Hippocampal formation (tissue), 2 donors: ENCODE measurements at regions not wholly inside any gene's neighbourhood (a gene's known extent, or its start where the extent isn't known, plus 50 kb on each side); places are given as distances from the start of the nearest gene placed in this dataset.
"Not testable (repeated sequence)": the region's sequence is repeated elsewhere in the genome, so short reads cannot be mapped to it uniquely, and the experiment has no call there.

ENCODE experiments used
- DNase-seq, 2 donors: peaks; one replicate each; lab custom pipeline; 2025; lab: John Stamatoyannopoulos, UW

DNA sequence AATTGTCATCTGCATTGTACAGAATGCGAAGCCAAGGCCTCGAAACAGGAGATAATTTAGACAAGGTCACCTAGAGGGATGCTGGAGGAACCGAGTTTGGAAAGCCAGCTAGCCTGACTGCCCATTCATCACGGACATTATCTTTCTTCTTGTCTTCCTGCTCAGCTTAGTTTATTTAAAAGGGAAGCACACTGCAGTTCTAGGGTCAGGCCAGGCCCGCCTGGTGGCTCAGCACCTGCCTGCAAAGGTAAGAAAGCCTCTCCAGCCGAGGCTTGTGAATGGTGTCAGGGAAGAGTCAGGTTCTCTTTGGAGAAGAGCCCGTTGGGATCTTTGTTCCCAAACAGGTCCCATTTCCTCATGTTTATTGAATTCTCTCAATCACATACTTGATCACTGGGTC lies 246.5 kb downstream of the BLID start:
- no peak for DNase-seq

DNA sequence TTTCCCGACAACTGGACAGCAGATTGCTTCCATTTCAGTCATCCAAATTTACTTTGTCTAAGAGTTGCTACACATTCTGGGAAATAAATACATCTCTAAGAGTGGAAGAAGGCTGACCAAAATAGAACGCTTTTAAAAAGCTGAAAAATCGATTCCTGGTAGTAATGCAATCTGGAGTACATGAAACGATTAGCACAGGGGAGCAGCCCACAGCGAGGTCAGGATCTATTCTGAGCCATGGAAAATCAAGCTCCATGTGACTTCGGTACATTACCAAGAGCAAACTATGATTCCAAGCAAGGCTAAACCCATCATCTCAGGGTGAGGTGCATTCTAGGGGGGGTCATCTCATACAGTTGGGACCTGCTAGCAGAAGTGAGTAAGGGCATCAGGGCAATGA lies 249.3 kb downstream of the BLID start:
- DNase-seq = no peak

DNA sequence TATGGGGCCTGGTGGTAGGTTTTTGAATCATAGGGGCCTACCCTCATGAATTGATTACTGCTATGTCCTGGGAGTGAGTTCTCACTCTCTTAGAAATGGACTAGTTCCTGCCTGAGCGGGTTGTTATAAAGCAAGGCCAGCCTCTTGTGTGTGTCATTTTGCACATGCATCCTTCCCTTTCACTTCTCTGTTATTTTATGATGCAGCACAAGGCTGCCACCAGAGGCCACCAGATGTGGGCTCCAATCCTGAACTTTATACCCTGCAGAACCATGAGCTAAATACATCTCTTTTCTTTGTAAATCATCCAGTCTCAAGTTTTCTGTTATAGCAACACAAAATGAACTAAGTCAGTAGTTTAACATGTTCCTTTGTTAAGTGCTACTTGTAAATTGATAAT lies 251.4 kb downstream of the BLID start:
- DNase-seq = no peak

DNA sequence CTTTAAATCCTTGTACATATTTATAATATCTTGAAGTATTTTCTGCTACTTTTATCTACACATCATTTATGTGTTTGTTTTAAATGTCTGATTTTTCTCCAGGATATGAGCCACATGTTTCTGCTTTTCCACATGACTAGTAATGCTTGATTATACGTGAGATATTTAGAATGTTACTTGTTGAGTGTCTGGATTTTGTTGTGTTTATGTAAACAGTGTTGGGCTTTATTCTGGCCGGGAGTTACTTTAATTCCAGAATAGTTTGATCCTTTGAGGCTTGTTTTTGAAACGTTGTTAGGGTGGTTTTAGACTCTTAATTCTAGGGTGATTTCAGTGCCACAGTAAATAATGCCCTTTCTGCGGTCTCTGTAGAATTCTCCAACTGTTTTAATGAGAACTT lies 252.9 kb downstream of the BLID start:
- no peak for DNase-seq

DNA sequence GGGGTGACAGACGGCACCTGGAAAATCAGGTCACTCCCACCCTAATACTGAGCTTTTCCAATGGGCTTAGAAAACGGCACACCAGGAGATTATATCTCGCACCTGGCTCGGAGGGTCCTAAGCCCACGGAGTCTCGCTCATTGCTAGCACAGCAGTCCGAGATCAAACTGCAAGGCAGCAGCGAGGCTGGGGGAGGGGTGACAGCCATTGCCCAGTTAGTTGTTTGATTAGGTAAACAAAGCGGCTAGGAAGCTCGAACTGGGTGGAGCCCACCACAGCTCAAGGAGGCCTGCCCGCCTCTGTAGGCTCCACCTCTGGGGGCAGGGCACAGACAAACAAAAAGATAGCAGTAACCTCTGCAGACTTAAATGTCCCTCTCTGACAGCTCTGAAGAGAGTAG lies 260.9 kb downstream of the BLID start:
- DNase-seq = not testable (repeated sequence)

DNA sequence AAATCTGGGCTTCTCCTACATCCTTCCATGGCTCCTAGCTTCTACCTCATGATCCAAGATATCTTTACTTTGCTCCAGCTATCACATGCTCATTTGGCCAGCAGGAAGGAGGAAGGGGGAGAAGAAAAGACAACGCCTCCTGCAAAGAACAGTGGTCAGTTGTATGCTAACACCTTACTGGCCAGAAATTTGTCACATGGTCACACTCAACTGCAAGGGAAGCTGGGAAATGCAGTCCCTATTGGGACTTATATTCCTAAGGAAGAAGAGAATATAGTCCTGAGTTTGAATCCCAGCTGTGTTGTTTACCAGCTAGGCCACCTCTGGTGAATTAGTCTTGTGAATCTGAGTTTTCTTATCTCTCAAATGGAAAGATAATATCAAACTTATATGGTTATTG lies 272.0 kb downstream of the BLID start:
- no peak for DNase-seq

DNA sequence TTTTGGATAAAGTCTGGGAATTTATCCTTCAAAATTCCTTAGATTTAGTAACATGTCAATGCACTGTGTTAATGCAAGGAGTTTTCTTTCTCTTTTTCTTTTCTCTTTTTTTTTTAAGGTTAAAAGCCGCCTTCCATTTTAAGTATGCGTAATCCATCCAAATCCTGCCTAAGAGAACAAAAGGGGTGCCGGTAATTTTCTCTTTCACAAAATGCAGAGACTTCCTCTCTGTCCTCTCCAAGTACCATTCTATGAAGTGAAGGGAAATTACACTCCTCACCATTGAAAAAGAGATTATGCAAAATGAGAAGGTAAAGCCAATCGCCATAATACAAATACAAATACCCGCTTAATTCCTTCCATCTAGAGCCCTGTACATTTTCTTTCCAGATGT lies 273.8 kb downstream of the BLID start:
- no peak for DNase-seq

DNA sequence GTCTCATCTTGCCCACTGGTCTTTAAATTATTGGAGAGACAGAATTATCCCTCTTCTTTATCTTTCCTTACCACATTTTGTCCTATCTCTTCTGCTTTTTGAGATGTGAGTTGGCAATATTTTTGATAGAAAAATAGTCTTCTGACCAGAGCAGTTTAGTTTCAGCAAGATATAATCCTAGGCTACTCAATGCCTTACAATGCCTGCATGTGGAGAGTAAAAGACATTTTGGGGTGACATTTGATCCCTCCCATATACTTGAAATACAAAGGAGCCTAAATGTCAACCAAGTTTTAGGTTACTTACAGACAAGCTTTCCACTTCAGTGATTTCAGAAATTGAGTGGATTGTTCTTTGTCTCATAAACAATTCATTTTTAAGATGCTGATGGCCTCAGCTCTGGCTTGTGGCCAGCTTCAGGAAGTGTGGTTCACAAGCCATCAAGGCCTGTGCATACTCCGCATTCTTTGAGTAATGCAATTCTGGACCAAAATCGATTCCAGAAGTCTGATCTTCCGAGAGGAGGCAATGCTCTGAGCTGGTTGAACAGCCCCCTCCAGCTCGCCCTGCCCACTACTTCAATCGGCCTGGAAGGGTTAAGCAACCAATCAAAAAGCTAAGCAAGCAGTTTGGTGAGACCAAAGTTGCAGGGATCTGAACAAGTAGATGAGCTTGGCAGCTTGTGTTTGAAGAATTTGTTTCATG lies 274.4 kb downstream of the BLID start:
- DNase-seq = no peak

DNA sequence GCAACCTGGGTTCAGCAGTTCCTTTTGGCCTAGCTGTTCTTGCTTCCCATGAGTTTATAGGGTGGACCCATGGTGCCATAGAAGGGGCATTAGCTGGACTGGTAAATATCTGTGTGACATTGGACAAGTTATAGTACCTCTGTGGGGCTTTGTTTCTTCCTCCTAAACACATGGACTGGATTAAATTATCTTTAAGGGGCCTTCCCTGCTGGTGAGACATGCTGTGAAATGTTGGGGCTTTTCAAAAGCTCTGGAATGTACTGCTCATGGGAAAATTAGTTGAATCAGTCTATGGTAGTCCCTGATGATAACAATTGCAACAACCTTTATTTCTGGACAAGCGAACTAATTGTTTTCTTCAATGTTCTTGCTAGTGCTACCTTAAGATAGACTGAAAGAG lies 276.2 kb downstream of the BLID start:
- no peak for DNase-seq

DNA sequence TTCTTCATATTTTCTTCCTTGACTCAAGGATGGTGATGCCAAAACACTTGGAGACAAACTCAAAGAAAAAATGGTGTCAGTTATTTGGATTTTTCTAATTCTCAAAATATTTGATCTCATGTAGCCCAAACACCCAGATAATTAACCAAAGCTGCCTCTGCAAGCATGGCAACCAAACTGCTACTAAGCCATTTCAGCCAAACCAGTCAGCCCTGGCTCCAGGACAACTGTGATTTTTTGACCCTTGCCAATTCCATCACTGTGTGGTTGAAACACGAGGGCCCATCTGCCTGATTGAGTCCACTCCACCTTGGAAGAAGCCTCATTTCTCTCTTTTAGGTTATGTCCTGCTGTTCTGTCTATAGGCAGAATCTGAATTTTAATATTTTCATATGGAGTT lies 277.4 kb downstream of the BLID start:
- no peak for DNase-seq

DNA sequence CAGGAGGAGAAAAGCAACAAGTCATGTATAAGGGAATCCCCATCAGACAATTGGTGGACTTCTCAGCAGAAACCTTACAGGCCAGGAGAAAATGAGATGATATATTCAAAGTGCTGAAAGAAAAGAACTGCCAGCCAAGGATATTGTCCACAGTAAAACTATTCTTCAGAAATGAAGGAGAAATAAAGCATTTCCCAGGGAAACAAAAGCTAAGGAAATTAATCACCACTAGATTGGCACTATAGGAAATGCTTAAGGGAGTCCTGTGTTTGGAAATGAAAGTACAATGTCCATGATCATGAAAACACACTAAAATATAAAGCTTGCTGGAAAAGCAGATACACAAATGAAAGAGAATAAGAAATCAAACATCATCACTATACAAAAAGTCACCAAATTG lies 282.0 kb downstream of the BLID start:
- DNase-seq = no peak

DNA sequence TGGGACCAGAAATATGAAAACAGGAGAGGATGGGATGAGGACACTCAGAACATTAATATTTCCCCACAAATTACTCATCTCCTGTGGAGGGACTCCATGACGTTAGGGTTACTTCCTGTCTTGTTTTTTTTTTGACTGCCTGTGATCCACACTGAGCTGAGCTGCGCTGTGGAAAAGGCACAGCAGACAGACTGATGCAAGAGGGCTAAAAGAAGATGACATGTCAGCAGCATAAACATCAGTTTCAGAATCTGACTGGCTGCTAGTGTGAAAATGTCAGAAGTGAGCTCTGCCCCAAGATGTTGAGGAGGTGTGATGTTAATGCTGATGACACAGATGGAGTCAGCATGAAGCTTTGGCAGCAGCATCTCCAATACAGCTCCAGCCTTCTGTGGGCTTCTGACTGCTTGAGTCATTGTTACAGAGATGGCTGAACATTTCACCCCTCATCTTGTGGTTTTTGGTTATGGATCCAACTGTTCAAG lies 286.8 kb downstream of the BLID start:
- DNase-seq = no peak

DNA sequence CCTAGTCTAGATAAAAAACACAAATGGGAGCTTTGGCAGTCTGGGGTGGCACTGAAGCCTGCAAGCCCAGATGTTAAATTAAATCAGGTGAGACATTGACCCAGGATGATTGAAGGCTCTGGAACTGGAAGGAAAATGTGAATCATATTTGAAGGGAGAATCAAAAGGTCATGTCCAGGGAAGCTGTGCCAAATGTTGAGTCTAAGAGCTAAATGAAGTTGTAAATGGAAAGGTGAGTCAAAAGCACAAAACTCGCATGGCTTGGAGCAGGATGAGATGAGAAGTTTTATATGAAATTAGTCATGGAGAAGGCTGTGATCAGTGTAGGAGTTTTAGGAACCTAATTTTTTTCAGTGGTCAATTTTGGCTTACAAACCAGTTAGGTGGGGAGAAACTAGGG lies 301.1 kb downstream of the BLID start:
- DNase-seq = no peak

DNA sequence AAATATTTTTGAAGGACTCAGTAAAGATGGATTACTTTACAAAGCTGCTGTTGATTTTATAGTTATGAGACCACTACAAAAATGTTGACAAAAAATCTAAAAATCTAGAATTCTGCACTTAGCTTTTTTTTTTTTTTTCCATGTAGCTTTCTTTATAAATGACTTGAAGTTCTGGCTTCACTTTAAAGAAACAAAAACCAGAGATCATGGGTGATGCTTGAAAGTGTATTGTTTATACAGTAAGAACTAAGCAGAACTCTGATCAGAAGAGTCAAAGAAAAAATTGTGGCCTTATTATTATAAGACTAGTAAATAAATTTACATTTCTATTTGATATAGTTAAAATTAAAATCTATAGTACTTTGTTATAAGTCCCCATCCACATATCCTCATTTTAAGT lies 301.7 kb downstream of the BLID start:
- DNase-seq = no peak

DNA sequence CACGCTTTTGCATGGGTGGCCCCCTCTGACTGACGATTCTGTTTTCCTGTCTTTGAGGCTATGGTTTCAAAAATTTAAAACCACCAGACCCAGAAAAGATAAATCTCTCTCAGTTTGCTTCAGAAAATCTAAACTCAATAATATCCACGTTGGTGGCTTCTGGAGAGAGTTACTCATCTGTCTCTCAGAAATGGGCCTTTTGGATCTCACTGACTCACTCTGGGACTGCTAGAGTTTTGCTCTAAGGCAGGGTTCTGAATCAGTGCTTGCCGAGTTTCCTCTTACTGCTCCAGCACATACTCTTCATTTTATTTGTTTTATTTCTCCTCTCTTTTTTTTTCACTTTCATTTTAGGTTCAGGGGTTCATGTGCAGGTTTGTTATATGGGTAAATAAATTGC lies 305.7 kb downstream of the BLID start:
- no peak for DNase-seq

DNA sequence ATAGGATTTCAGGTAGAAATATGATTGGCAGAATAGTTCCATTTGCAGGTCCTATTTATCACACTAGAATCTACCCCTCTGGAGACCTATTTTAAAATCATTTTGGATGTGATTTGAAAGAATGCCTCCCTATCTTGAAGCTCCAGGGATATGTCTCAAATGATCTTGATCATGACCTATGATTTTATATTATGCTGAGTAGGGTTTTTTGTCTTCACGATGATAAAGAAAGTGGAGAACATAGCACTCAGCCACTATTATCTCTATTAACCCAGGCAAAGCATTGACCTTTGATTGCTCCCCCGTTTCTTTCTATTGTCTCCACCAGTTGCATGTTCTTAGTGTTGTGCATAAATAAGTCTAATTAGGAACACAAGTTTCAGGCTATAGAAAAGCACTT lies 307.9 kb downstream of the BLID start:
- DNase-seq = no peak

DNA sequence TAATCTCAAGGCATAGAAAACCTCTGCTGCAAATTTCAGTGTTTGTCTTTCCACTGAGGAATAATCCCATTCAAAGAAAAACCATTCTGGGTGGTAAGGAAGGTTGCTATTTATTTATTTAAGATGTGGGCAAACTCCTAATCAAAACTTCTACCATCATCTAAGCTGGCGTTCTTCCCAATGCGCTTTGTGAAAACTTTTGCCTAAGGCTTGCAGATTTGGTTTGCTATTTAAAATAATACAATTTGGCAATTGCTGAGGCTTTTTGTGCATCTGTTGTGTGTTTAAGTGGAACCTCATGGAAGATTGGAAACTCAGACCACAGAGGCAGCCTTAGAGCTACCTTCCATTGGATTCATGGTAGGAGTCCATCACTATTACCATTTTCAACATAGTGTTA lies 309.0 kb downstream of the BLID start:
- DNase-seq = no peak

DNA sequence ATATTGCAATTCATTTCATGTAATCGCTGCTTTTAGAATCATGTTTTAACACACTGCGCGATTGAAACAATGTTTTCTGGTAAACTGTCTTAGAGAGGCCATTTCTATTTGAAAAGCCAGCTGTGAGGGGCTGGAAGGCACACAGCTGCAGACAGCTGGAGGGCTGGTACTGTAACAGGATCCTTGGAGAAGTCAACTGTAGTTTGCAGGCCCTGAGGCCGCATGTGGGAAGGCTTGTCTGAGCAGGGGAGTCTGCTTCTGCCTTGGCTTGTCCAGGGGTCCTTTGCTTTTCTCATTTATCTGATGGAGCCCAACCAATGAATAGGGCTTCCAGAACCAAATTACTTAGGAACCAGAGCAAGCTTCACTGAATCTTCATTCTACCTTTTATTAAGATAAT lies 313.5 kb downstream of the BLID start:
- DNase-seq = no peak

DNA sequence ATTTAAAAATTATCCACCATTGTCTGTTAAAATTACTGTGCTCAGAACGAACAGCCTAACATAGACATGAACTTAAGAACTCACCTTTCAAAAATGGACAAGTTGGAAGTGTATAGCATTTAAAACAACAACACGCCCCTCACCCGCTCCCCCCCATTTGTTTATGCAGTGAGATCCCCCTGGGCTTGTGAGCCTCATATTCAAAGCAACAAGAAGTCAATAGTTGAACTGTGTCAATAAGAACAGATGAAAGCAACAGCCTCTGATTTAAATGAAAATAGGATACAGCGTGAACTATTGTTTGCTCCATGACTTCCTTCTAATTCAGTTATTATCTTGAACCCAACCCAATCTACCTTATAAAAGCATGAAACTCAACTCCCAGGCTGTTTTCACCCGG lies 314.2 kb downstream of the BLID start:
- no peak for DNase-seq

DNA sequence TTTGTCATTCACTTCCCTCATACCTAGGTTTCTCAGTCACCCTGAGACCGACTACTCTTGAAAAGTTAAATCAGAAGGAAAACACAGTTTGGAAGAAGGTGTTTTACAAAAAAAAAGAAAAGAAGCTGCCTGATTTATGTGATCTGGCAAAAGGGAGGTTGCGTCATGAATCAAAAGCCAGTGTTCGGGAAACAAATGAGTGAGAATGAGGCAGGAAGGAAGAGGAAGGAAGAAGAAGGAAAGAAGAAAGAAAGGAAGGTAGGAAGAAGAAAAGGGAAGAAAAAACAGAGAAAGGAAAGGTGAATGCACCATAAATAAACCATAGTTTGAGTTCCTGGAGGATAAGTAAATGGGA lies 314.6 kb downstream of the BLID start:
- DNase-seq = no peak

DNA sequence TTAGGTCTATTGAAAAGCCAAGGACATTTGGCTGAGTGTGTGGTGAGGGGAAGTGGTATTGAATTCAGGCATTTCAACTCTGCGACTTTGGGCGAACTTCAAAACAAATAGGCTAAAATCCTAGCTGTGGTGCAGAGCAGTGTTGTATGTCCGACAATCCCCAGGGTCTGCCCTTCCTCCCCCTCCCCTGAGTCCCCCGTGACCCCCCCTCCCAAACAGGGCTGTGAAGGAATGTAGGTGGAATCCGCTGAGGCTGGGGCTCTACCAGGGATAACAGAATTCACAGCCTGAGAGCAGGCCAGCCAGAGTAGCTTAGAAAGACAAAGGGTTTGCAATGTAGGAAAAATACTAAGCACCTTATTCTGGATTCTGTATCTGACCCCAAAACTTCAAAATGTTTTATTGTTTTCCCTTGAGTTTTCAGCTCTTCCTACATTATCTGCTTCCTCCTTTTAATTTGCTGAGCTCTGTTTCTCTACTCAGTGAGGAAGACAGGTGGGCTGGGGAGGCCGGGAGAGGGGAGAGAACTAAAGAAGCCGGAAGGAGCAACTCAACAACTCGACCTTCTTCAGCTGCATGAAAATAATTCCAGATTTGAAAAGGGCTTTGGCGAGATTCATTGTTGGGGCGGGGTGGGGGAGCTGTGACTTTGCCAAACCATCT lies 315.2 kb downstream of the BLID start:
- peak in 1 of 2 donors; percentile 11 for DNase-seq

DNA sequence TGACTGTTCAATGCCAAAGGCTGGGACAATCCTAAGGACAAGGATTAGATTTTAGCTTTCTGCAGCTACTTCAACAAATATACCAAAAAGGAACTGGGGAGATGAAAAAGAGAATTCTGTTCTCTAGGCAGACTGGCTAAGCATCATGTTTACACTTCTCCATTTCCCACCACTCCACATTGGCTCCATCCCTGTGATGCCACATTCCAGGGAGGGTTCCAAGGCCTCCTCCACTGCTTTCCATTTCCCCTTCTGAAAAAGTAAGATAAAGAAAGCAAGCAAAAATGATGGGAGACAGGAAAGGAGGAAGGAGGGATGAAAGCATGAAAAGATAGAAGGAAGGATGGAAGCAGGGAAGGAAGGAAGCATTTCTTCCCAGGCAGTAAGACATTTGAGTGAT lies 315.8 kb downstream of the BLID start:
- DNase-seq = no peak

DNA sequence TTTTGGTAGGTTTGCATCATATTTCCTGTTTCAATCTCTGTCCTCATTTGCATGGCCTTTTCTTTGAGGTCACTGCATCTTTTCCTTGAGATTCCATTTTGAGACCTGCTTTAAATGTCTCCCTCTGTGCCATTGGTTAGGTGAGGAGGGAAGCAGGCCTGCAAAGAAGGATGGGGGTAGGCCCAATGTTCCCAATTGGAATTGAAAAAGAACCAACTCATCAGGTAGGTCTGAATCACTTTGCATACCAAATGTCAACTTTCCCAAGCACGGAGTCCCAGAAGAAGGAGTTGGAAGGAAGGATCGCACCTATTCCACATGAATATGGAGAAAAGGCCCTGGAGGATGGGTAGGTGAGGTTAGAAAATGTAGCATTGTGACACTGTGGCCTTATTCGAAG lies 318.5 kb downstream of the BLID start:
- no peak for DNase-seq

DNA sequence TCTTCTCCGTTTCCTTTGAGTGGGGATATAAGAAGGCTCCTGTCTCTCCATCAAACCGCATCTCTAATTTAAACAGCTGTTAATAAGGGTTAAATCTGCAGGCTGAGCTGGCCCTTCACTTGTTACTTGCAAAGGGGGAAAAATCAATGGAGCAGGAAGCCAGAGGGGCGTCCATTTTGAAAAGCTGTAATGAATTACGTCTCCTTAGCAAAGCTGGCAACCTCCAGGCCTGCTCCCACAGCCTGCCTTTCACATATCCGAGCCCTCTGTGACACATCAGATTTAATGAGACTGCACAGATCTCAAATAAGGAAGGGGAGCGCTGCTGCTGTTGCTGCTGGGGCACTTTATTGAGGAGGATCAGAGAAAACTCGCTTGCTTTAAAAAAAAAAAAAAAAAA lies 320.8 kb downstream of the BLID start:
- DNase-seq = peak in 1 of 2 donors; percentile 22
